WI38 (cell line): ENCODE measurements at regions not wholly inside any gene's neighbourhood (a gene's known extent, or its start where the extent isn't known, plus 50 kb on each side); places are given as distances from the start of the nearest gene placed in this dataset.
"Not testable (repeated sequence)": the region's sequence is repeated elsewhere in the genome, so short reads cannot be mapped to it uniquely, and the experiment has no call there.

Experiments used
- H3K4me3 ChIP-seq: 2 replicates; pipeline ENCODE4 v1.5.1; 2011; ENCODE audit warnings: low read depth, mild to moderate bottlenecking, control low read depth, low read length
- TF ChIP-seq, protein P1 (sequence below): IDR thresholded peaks from 2 replicates; pipeline ENCODE4 v1.5.1; 2012; ENCODE audit warnings: low read depth, mild to moderate bottlenecking, control low read depth, low read length

DNA sequence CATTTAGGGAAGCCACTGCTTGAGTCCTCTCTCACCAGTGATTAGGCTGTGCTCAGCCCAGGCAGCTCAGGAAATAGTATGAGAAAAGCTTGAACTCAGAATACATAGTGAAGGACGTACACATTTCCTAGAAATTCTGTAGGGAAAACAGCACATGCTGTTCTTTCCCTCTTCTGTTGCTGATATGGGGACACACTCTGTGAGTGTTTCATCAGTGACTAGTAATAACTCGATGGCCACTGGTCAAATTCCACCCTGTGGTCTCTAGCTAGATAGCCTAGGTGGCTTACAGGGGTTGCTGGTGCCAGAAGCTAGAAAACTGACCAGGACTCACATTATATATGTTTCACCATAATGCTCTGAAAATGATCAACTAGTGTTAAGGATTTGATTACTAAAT, 259.8 kb upstream of the SOX4 start:
- H3K4me3 ChIP-seq = no peak overlapping the region
- TF ChIP-seq, protein P1, sequence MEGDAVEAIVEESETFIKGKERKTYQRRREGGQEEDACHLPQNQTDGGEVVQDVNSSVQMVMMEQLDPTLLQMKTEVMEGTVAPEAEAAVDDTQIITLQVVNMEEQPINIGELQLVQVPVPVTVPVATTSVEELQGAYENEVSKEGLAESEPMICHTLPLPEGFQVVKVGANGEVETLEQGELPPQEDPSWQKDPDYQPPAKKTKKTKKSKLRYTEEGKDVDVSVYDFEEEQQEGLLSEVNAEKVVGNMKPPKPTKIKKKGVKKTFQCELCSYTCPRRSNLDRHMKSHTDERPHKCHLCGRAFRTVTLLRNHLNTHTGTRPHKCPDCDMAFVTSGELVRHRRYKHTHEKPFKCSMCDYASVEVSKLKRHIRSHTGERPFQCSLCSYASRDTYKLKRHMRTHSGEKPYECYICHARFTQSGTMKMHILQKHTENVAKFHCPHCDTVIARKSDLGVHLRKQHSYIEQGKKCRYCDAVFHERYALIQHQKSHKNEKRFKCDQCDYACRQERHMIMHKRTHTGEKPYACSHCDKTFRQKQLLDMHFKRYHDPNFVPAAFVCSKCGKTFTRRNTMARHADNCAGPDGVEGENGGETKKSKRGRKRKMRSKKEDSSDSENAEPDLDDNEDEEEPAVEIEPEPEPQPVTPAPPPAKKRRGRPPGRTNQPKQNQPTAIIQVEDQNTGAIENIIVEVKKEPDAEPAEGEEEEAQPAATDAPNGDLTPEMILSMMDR = no peak

DNA sequence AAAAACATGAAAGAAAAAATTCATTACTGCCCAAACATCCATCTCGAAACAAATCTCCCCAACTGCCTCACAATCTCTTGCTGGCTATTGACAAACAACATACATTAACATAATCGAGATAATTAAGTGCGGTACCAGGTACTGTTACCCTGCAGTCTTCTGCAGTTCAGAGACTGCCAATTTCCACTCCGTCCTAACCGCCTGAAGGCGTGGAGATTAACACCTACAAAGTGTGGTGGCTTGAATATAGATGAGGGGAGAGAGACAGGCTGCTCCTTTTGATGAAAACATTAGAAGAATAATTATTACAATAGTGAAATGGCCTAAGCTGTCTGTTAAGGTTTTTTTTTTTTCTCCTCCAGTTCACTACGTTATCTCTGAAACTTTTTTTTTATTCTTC, 258.9 kb upstream of the SOX4 start:
- no peak overlapping the region for H3K4me3 ChIP-seq
- TF ChIP-seq, protein P1 = no peak

DNA sequence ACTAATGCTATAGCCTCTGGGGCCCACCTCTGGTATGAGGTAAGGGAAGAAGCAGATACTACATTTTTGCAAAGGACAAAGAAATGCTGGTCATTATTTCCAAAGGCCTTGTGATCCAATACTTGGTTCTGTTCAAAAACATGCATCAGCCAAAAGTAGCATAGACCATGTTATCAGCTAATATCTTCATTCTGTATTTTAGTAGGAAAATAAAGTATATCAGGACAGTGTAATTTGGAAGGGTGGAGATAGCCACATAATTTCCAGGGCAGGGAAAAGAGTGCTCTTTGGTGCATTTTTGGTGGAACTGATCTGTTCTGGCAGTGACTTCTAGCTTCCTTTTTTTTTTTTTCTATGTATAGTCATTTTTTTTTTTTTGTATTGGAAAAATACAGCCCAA, 258.0 kb upstream of the SOX4 start:
- no peak overlapping the region for H3K4me3 ChIP-seq
- TF ChIP-seq, protein P1 = no peak

DNA sequence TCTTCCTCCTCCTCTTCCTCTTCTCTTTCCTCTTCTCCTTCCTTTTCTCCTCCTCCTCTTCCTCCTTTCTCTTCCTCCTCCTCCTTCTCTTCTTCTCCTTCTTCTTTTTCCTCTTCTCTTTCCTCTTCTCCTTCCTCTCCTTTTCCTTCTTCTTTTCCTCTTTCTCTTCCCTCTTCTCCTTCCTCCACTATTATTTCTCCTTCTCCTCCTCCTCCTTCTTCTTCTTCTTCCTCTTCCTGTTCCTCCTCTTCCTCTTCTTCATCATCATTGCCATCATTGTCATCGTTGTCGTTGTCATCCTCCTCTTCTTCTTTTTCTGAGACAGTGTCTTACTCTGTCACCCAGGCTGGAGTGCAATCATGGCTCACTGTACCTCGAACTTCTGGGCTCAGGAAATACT, 256.3 kb upstream of the SOX4 start:
- TF ChIP-seq, protein P1 = no peak

DNA sequence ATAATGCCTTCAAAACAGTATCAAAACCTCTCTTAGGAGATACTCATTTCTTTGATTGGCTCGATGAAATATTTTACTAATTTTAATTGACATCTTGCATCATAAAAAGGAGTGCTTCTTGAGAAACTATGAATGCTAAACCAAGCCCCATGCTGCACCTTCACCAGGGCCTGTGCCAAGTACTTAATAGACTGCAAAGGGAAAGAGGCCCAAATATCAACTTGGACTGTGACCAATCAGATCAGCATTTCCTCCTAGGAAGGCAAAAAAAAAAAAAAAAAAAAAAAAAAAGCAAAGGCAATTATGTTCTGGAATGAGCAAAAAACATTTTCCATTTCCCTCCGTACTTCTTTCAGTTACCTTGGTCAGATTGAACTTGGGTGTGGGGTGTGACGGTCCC, 253.0 kb upstream of the SOX4 start:
- TF ChIP-seq, protein P1 = no peak
- H3K4me3 ChIP-seq = no peak overlapping the region

More for the DNA sequence above, 256.3 kb upstream of the SOX4 start:
- no peak overlapping the region for H3K4me3 ChIP-seq

DNA sequence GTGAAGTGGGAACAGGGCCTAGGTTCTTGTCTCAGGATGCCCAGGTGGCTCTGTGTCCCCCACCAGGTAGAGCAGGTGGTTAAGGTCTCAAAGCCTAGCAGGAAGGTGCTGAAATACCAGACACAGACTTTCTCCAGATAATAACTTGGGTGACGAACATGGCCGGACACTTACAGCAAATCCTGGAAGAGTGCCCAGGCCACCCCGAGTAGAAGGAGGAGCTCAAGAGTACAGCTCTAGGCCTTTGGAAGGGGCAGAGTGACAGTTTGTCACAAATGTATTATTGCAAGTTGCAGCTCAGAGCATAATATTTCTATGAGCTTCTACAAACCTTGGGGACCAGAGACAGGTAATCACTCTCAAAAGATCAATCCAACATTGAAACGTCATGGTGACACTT, 251.6 kb upstream of the SOX4 start:
- H3K4me3 ChIP-seq = no peak overlapping the region
- TF ChIP-seq, protein P1 = no peak

DNA sequence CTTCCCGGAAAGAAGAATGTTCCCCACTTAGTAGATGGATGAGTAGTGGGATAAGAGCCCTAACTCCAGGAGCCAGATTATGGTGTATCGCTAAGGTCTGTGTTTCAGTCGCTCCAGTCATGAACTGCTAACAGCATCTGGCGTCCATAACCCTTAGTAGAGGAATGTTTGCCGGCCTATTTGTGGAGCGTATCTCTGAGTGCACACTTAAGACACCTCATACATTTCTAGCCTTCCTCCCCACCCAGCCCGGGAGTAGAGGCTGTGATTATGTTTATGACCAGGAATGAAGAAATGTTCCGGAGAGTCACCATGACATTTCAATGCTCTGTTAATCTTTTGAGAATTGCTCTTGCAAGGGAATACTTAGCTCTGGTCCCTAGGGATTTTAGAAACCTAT, 251.1 kb upstream of the SOX4 start:
- no peak overlapping the region for H3K4me3 ChIP-seq
- TF ChIP-seq, protein P1 = no peak

DNA sequence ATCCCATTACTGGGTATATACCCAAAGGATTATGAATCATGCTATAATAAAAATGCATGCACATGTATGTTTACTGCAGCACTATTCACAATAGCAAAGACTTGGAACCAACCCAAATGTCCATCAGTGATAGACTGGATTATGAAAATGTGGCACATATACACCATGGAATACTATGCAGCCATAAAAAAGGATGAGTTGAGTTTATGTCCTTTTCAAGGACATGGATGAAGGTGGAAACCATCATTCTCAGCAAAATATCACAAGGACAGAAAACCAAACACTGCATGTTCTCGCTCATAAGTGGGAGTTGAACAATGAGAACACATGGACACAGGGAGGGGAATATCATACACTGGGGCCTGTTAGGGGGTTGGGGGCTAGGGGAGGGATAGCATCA, 247.8 kb upstream of the SOX4 start:
- not testable (repeated sequence) for H3K4me3 ChIP-seq
